ENCODE measurements at regions not wholly inside any gene's neighbourhood (a gene's known extent, or its start where the extent isn't known, plus 50 kb on each side); places are given as distances from the start of the nearest gene placed in this dataset.
"Not testable (repeated sequence)": the region's sequence is repeated elsewhere in the genome, so short reads cannot be mapped to it uniquely, and the experiment has no call there.

- no peak for DNase-seq
Observed at GRCh38 chr14:99995700-99996356, 69.4 kb upstream of the EVL start.

GRCh38 chr14:99996951-99997571 lies 68.2 kb upstream of the EVL start:
- DNase-seq = no peak

GRCh38 chr14:100000398-100000797 lies 64.8 kb upstream of the EVL start:
- not testable (repeated sequence) for DNase-seq

- peak; percentile 39 for DNase-seq
Observed at GRCh38 chr14:100004392-100004791, 60.8 kb upstream of the EVL start.

- DNase-seq = no peak
Observed at GRCh38 chr14:100007254-100007653, 58.0 kb upstream of the EVL start.

- not testable (repeated sequence) for DNase-seq
Observed at GRCh38 chr14:100009802-100010201, 55.4 kb upstream of the EVL start.

- DNase-seq = no peak
Observed at GRCh38 chr14:100010679-100011078, 54.5 kb upstream of the EVL start.

- DNase-seq = no peak
Observed at GRCh38 chr14:100011628-100012325, 53.4 kb upstream of the EVL start.

GRCh38 chr14:100012478-100013327 lies 52.5 kb upstream of the EVL start:
- no peak for DNase-seq

GRCh38 chr14:100015251-100015655 lies 50.0 kb upstream of the EVL start:
- DNase-seq = no peak

Data from DMS79 treated with DMSO at 0.1 percent for 48 hours (cell line).